GM23338 (cell line): ENCODE measurements at regions not wholly inside any gene's neighbourhood (a gene's known extent, or its start where the extent isn't known, plus 50 kb on each side); places are given as distances from the start of the nearest gene placed in this dataset.

ENCODE experiments used
- ATAC-seq: fragments of 200-7000 bp; cut with Tn5 transposase; 3 replicates; pipeline ENCODE4 v1.9.1; 2020
- DNase-seq: peaks from one replicate; pipeline ENCODE4 v3.0.0-alpha.2; 2015; ENCODE audit warnings: low spot score
- H2AFZ ChIP-seq: fragments of 200-600 bp; sonication (generic); 2 replicates; pipeline ENCODE4 v1.8.0; 2016; ENCODE audit warnings: antibody characterized with exemption, mild to moderate bottlenecking, moderate library complexity
- H3F3A ChIP-seq: fragments of 200-600 bp; sonication (generic); replicated peaks from 2 replicates; pipeline ENCODE4 v1.8.0; 2017; ENCODE audit warnings: antibody characterized with exemption, mixed run types, low read depth
- H3K27ac ChIP-seq: fragments of 200-600 bp; sonication (generic); 2 replicates; pipeline ENCODE4 v1.6.1; 2016; ENCODE audit warnings: low read depth
- H3K27me3 ChIP-seq: fragments of 200-600 bp; sonication (generic); 2 replicates; pipeline ENCODE4 v1.8.0; 2016; ENCODE audit warnings: mild to moderate bottlenecking, mixed run types, moderate library complexity; ENCODE audit not compliant: insufficient read depth
- H3K36me3 ChIP-seq: fragments of 200-600 bp; sonication (generic); 2 replicates; pipeline ENCODE4 v1.8.0; 2016; ENCODE audit warnings: mild to moderate bottlenecking; ENCODE audit not compliant: insufficient read depth
- H3K4me1 ChIP-seq: fragments of 200-600 bp; sonication (generic); 2 replicates; pipeline ENCODE4 v1.8.0; 2016; ENCODE audit warnings: mild to moderate bottlenecking, moderate library complexity; ENCODE audit not compliant: insufficient read depth
- H3K4me2 ChIP-seq: fragments of 200-600 bp; sonication (generic); 2 replicates; pipeline ENCODE4 v1.7.1; 2017; ENCODE audit warnings: mixed run types
- H3K4me3 ChIP-seq: fragments of 200-600 bp; sonication (generic); 2 replicates; pipeline ENCODE4 v1.6.1; 2016; ENCODE audit warnings: mixed run types
- H3K79me2 ChIP-seq: fragments of 200-600 bp; sonication (generic); replicated peaks from 2 replicates; pipeline ENCODE4 v1.8.0; 2017; ENCODE audit warnings: mild to moderate bottlenecking; ENCODE audit not compliant: insufficient read depth
- H3K9me2 ChIP-seq: fragments of 200-600 bp; sonication (generic); 2 replicates; pipeline ENCODE4 v1.8.0; 2017; ENCODE audit not compliant: insufficient read depth
- H4K20me1 ChIP-seq: fragments of 200-600 bp; sonication (generic); replicated peaks from 2 replicates; pipeline ENCODE4 v1.8.0; 2017; ENCODE audit warnings: mild to moderate bottlenecking; ENCODE audit not compliant: insufficient read depth
- H3K27ac Mint-ChIP-seq: 2 replicates; pipeline ENCODE4 v1.8.0; 2020; ENCODE audit warnings: inconsistent platforms, mild to moderate bottlenecking, moderate library complexity, mixed read lengths
- H3K27me3 Mint-ChIP-seq: 3 replicates; pipeline ENCODE4 v1.8.0; 2022; ENCODE audit warnings: low read depth, mild to moderate bottlenecking, moderate library complexity, mixed read lengths, inconsistent platforms; ENCODE audit not compliant: insufficient read depth, poor library complexity
- H3K36me3 Mint-ChIP-seq: 3 replicates; pipeline ENCODE4 v1.8.0; 2021; ENCODE audit warnings: low read depth, mild to moderate bottlenecking, inconsistent platforms, moderate library complexity, mixed read lengths
- H3K4me1 Mint-ChIP-seq: 3 replicates; pipeline ENCODE4 v1.8.0; 2020; ENCODE audit warnings: mild to moderate bottlenecking, inconsistent platforms, mixed read lengths
- H3K4me3 Mint-ChIP-seq: 3 replicates; pipeline ENCODE4 v1.8.0; 2021; ENCODE audit warnings: moderate library complexity, mild to moderate bottlenecking, inconsistent platforms, mixed read lengths
- H3K9me3 Mint-ChIP-seq: 3 replicates; pipeline ENCODE4 v1.8.0; 2020; ENCODE audit warnings: moderate library complexity, mild to moderate bottlenecking, inconsistent platforms, mixed read lengths
- ETS1 ChIP-seq: IDR thresholded peaks from 2 replicates; pipeline ENCODE4 v1.6.1; 2016; ENCODE audit warnings: antibody characterized with exemption
- EZH2 ChIP-seq: fragments of 200-600 bp; sonication (generic); IDR thresholded peaks from one replicate; pipeline ENCODE4 v1.8.0; 2017; ENCODE audit warnings: antibody characterized with exemption, mild to moderate bottlenecking, low read depth; ENCODE audit not compliant: unreplicated experiment
- EZH2phosphoT487 ChIP-seq: fragments of 200-600 bp; sonication (generic); IDR thresholded peaks from one replicate; pipeline ENCODE4 v1.8.1; 2018; ENCODE audit warnings: antibody characterized with exemption; ENCODE audit not compliant: unreplicated experiment
- ZNF462 ChIP-seq: fragments of 250-450 bp; sonication (Bioruptor Pico); IDR thresholded peaks from 2 replicates; pipeline ENCODE4 v1.5.0; 2020; ENCODE audit warnings: mild to moderate bottlenecking, moderate library complexity

- ATAC-seq = no peak
- H3K4me1 ChIP-seq = peaks cover 8% of the 10 kb centered on the region
- H3K79me2 ChIP-seq = no peaks in the 10 kb centered on the region
- no peak overlapping the region for H3K4me2 ChIP-seq
- H3K27me3 ChIP-seq = no peaks in the 10 kb centered on the region
- H2AFZ ChIP-seq = no peak overlapping the region
- H3F3A ChIP-seq = no peaks in the 10 kb centered on the region
- no peaks in the 10 kb centered on the region for H3K9me3 Mint-ChIP-seq
- no peak overlapping the region for H3K4me3 ChIP-seq
- no peak overlapping the region for H3K4me3 Mint-ChIP-seq
- H4K20me1 ChIP-seq = no peaks in the 10 kb centered on the region
- no peaks in the 10 kb centered on the region for H3K36me3 Mint-ChIP-seq
- no peak overlapping the region for H3K27ac ChIP-seq
- H3K27me3 Mint-ChIP-seq = no peaks in the 10 kb centered on the region
- no peaks in the 10 kb centered on the region for H3K9me2 ChIP-seq
- TF ChIP-seq ZNF462 (no peak), EZH2phosphoT487 (no peak), EZH2 (no peak), ETS1 (no peak)
- peaks cover 13% of the 10 kb centered on the region for H3K4me1 Mint-ChIP-seq
- H3K36me3 ChIP-seq = no peaks in the 10 kb centered on the region
- DNase-seq = no peak
- no peak overlapping the region for H3K27ac Mint-ChIP-seq
Measured at GRCh38 chr7:33753881-33754525, 151.3 kb upstream of the BMPER start.
